ENCODE measurements at regions not wholly inside any gene's neighbourhood (a gene's known extent, or its start where the extent isn't known, plus 50 kb on each side); places are given as distances from the start of the nearest gene placed in this dataset.

- no peak for DNase-seq
Observed at GRCh38 chr2:898319-898718, 52.3 kb upstream of the SNTG2 start.

DNA sequence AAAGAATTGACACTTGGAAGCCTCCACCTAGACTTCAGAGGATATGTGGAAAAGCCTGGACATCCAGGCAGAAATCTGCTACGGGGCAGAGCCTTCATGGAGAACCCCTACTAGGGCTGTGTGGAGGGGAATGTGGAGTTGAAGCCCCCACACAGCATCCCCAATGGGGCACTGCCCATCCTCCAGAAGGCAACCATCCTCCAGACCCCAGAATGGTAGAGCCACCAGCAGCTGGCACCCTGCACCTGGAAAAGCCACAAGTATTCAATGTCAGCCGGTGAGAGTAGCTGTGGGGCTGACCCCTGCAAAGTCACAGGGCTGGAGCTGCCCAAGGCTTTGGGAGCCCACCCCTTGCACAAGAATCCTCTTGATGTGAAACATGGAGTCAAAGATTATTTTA is 53.6 kb upstream of the SNTG2 start:
- no peak for DNase-seq

DNA sequence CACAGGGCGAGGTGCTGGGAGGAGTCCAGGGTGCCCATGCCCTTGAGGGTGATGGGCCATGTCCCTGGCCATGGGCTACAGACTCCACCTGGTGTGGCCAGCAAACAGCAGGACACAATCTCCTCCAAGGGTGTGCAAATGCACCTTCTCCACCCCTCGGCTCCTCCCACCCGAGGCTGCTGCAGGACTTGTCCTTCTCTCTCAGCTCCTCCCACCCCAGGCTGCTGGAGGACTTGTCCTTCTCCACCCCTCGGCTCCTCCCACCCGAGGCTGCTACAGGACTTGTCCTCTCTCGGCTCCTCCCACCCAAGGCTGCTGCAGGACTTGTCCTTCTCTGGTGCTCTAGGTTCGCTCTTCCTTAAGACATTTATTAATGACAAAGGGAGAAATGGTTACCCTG is 57.3 kb upstream of the SNTG2 start:
- no peak for DNase-seq

- no peak for DNase-seq
Observed at GRCh38 chr2:892892-893291, 57.8 kb upstream of the SNTG2 start.

GRCh38 chr2:892401-892800 is 58.2 kb upstream of the SNTG2 start:
- DNase-seq, result no peak

DNA sequence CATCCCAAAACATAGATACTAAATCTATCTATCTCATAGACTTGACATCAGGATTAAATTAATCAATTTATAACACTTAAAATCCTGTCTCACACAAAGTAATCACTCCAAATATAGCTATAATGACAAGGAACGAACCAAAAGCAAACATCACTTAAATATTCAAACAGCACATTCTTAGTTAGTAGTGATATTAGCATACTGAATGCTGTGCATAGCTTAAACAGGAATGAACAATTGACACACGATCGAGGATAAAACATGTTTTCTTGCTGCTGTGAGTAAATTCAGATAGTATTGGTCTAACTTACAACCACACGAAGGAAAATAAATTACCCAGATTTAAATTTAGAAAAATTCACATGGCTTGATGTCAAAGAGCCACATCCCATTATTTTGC is 58.9 kb upstream of the SNTG2 start:
- no peak for DNase-seq

GRCh38 chr2:890791-891190 is 59.9 kb upstream of the SNTG2 start:
- DNase-seq, result no peak

- DNase-seq, result no peak
Observed at GRCh38 chr2:890214-890613, 60.4 kb upstream of the SNTG2 start.

GRCh38 chr2:888906-889566 is 61.6 kb upstream of the SNTG2 start:
- DNase-seq, result no peak

DNA sequence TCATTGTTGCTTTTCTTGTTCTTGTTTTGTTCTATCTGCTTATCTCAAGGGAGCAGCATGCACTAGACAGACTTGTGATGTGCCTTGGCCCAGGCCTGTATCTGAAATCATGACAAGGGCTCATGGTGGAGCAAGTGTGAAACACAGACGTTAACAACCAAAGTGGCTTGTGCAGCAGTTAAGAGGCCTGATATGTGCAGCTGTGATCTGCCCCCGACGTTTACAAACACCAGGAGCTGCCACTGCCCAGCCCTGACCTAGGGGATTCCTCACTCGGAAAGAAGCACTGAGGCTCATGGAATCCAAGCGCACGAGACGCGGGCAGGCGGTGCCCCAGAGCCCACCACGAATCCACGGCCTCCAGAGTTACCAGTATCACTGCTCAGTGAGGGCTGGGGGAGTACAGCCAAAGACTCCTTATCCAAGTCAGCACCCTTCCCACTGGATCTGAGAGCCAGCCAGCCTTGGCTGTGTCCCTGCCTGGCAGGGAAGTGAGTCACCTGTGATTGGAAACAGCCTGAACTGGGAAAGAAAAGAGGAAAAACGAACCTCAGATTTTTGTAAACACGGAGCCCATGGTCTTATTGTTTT is 62.3 kb upstream of the SNTG2 start:
- no peak for DNase-seq

- DNase-seq, result no peak
Observed at GRCh38 chr2:887639-888038, 63.0 kb upstream of the SNTG2 start.

- DNase-seq, result no peak
Observed at GRCh38 chr2:886072-887022, 64.3 kb upstream of the SNTG2 start.

DNA sequence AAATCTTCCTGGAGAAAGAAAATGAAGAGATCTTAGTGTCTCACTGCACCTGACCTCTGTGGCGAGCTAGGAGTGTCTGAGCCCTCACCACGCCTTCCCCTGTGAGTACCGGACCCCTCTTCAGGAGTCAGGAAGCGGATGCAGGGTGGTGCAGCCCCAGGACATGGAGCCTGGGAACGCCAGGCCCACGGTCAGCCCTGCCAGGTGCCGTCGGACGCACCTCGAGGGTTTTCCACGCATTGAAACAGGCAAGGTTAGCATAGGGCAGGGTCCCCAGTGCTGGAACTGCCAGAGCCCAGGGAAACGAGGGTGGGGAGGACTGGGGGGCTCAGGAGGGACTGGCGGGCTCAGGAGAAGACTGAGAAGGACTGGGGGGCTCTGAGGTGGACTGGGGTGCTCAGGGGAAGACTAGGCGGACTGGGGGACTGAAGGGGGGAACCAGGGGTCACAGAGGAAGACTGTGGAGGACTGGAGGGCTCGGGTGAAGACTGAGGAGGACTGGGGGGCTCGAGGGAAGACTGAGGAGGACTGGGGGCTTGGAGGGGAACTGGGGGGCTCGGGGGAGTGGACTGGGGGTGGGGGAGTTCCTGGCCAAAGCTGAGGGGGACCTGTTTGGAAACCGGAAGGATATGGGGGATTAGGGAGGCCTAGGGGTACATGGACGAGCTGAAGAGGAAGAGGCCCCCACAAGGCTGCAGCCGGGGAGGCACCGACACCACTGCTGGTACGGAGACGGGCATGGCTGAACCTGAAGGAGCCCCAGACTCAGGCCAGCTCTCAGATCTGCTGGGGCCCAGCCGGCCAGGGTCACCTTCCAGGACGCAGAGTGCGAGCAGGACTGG is 65.2 kb upstream of the SNTG2 start:
- DNase-seq, result no peak

- DNase-seq, result no peak
Observed at GRCh38 chr2:883803-884748, 66.6 kb upstream of the SNTG2 start.

- no peak for DNase-seq
Observed at GRCh38 chr2:883260-883802, 67.3 kb upstream of the SNTG2 start.

DNA sequence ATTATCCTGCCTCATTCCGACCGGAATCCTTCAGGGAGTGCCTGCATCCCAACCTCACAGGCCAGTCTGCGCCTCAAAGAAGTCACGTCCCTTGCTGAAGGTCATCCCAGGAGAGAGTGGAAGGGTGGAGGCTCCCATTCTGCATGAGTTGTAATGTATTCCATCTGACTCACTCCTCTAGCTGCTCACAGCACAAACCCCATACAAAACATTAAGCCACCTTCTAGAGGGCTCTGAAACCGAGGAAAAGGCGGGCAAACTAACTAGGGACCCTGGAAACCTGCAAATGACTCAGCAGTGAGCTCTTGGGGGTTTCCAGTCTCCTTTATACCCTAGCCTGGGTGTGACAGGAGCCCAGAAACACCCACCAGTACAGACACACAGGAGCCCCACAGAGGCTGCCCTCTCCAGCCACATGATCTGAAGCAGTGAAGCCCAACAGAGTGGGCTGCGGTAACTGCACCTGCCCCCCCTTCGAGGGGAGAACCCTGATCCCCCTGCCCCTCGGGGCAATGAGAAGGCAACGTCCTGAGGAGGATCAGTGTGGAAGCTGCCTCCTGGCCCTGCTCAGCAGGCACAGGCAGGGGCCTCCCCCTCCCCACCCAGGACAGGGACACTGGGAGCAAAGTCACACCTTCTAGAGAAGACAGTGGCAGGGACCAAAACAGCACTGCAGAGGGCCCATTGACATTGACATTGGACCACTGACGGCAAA is 69.3 kb upstream of the SNTG2 start:
- no peak for DNase-seq

GRCh38 chr2:880201-880970 is 70.3 kb upstream of the SNTG2 start:
- no peak for DNase-seq

- DNase-seq, result no peak
Observed at GRCh38 chr2:879540-879939, 71.1 kb upstream of the SNTG2 start.

GRCh38 chr2:878245-878930 is 72.3 kb upstream of the SNTG2 start:
- no peak for DNase-seq
